Bronchial epithelial cell (primary cell): ENCODE measurements at regions not wholly inside any gene's neighbourhood (a gene's known extent, or its start where the extent isn't known, plus 50 kb on each side); places are given as distances from the start of the nearest gene placed in this dataset.
A peak's percentile ranks its signal among the peaks of the same experiment; 100 is the strongest.
"Not testable (repeated sequence)": the region's sequence is repeated elsewhere in the genome, so short reads cannot be mapped to it uniquely, and the experiment has no call there.

Experiments
- DNase-seq: peaks from one replicate; pipeline ENCODE4 v3.0.0-alpha.2; 2010; ENCODE audit warnings: low read depth
- FAIRE-seq: peaks from 2 replicates; lab custom pipeline; 2011; peaks lifted over from hg19 to GRCh38; lab: Jason Lieb, UNC
- H3K27me3 ChIP-seq: 2 replicates; pipeline ENCODE4 v1.5.1; 2011; ENCODE audit warnings: low read length; ENCODE audit not compliant: control insufficient read depth, insufficient read depth
- H3K36me3 ChIP-seq: 2 replicates; pipeline ENCODE4 v1.5.1; 2011; ENCODE audit warnings: low read length; ENCODE audit not compliant: control insufficient read depth, insufficient read depth
- H3K4me3 ChIP-seq: 2 replicates; pipeline ENCODE4 v1.5.1; 2011; ENCODE audit warnings: mild to moderate bottlenecking, low read depth, low read length, control low read depth
- TF ChIP-seq, protein P1 (sequence below): IDR thresholded peaks from 2 replicates; pipeline ENCODE4 v1.5.1; 2011; ENCODE audit warnings: mild to moderate bottlenecking, moderate library complexity, low read length, control low read depth, inconsistent platforms; ENCODE audit not compliant: insufficient read depth, severe bottlenecking

DNA sequence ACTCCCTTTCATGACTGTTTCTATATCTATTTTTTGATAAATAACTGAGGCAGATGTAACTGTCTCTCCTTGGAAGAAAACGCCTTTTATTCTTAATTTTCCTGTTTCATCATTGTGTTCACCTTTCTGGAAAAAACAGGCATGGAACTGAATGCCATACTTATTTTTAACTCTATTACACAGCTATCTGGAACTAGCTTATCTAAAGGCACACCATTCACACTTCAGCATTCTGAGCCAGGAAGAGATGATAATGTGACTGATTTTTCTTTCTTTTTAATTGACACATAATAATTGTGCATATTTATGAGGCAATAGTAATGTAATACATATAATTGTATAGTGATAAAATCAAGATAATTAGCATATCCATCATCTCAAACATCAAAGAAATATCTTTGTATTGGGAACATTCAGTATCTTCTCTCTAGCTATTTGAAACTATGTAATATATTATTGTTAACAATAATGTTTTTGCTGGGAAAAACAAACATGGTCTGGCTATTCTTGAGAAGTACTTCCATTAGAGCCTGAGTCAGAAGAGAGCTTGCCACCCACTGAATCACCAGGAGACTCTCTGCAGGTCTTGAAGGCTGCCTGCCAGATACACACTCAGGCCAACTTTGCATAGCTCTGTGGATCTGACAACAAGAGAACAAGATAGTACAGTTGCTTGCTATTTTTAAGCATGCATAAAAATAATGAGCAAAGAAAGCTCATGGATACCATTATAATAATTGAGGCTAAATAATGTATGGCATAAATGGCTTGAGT is 501.0 kb upstream of the EDIL3 start:
- H3K4me3 ChIP-seq: no peak overlapping the region
- TF ChIP-seq, protein P1, sequence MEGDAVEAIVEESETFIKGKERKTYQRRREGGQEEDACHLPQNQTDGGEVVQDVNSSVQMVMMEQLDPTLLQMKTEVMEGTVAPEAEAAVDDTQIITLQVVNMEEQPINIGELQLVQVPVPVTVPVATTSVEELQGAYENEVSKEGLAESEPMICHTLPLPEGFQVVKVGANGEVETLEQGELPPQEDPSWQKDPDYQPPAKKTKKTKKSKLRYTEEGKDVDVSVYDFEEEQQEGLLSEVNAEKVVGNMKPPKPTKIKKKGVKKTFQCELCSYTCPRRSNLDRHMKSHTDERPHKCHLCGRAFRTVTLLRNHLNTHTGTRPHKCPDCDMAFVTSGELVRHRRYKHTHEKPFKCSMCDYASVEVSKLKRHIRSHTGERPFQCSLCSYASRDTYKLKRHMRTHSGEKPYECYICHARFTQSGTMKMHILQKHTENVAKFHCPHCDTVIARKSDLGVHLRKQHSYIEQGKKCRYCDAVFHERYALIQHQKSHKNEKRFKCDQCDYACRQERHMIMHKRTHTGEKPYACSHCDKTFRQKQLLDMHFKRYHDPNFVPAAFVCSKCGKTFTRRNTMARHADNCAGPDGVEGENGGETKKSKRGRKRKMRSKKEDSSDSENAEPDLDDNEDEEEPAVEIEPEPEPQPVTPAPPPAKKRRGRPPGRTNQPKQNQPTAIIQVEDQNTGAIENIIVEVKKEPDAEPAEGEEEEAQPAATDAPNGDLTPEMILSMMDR: no peak
- DNase-seq (peak; percentile 49), FAIRE-seq (no peak)
- no peaks in the 10 kb centered on the region for H3K36me3 ChIP-seq
- H3K27me3 ChIP-seq: no peaks in the 10 kb centered on the region

DNA sequence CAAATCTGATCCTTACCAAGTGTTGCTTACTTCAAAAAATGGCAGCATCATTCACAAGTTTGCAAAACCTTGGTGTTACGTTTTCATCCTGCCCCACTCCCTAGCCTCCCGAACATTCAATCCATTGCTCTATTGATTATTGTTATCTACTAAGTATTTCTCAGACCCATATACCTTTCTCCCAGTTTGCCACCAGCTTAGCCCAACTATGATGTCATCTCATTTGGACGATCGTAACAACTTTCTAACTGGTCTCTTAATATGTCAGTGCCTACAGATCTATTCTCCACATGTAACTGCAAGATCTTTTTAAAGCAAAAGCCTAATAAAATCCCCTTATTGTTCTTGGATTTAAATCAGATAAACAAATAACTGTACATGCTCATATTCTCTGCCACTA is 497.1 kb upstream of the EDIL3 start:
- no peaks in the 10 kb centered on the region for H3K36me3 ChIP-seq
- TF ChIP-seq, protein P1: no peak
- DNase-seq: no peak
- H3K27me3 ChIP-seq: no peaks in the 10 kb centered on the region
- no peak overlapping the region for H3K4me3 ChIP-seq
- FAIRE-seq: no peak

DNA sequence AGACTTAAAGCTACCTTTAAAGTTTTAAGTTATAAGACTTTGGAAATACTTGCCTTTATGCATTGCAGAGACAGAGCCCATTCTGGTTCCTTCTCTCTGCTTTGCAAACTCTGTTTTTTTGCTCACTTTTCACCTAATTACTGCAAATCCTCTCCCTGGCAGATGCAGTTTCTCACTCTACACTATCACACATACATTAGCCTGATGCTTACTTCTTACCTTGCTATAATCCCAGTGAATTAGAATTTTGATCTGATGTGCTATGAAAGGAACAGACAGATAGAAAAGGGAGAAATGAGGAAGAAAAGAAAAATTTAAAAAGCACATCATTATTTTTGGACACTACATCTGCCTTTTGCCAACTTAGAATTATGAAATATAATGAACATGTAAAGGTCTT is 489.5 kb upstream of the EDIL3 start:
- TF ChIP-seq, protein P1: no peak
- no peak for FAIRE-seq

DNA sequence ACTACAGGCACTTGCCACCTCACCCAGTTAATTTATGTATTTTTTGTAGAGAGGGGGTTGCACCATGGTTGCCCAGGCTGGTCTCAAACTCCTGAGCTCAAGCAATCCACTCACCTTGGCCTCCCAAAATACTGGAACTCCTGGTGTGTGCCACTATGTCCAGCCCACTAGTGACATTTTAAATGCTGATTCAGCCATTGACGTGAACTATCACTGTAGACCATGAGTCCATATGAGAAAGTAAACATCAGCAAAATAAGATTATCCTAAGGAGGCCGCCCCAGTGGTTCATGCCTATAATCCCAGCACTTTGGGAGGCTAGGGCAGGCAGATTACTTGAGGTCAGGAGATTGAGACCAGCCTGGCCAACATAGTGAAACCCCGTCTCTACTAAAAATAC is 488.1 kb upstream of the EDIL3 start:
- no peaks in the 10 kb centered on the region for H3K36me3 ChIP-seq
- no peaks in the 10 kb centered on the region for H3K27me3 ChIP-seq
- no peak overlapping the region for H3K4me3 ChIP-seq
- TF ChIP-seq, protein P1: no peak
- FAIRE-seq (no peak), DNase-seq (no peak)

More for the DNA sequence above, 489.5 kb upstream of the EDIL3 start:
- DNase-seq: no peak
- H3K4me3 ChIP-seq: no peak overlapping the region
- H3K36me3 ChIP-seq: no peaks in the 10 kb centered on the region
- no peaks in the 10 kb centered on the region for H3K27me3 ChIP-seq

DNA sequence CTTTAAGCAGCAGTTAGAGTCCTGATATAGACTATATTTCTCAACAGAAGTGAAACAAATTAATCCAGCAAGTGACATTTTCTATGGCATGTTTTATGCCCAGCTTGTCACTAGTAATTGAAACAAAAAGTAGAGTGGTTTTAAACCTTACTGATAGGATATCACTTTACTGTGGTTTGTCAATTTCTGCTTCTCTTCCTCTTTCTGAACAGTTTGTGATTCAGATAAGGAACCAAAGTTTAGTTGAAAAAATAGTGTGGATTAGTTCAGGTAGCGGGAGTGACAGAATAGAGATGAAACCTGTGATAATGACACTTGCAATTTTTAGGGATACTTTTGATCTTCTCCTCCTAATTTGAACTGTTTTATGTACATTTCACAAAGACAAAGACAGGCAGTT is 485.7 kb upstream of the EDIL3 start:
- H3K4me3 ChIP-seq: no peak overlapping the region
- no peak for FAIRE-seq
- TF ChIP-seq, protein P1: no peak

DNA sequence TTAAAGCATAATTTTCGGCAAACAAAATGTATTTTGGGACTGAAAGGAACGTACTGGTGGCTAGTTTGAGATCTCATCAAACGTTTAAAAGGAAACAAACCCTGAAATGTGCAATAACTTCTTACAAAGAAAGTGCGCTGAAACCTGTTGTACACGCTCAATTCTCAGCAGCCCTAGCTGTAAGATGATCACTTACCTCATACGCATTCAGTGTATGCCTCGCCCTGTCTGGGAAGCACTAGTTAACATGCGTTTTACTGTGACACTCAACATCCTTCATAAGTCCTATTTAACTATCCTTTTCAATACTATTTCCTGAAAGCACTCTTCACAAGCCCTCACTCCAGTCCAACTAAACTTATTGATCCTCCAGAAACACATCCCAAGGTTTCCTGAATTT is 485.0 kb upstream of the EDIL3 start:
- TF ChIP-seq, protein P1: no peak
- Histone ChIP-seq H3K36me3 (no peaks in the 10 kb centered on the region), H3K27me3 (no peaks in the 10 kb centered on the region), H3K4me3 (no peak overlapping the region)
- FAIRE-seq (no peak), DNase-seq (no peak)

More for the DNA sequence above, 485.7 kb upstream of the EDIL3 start:
- no peak for DNase-seq
- no peaks in the 10 kb centered on the region for H3K36me3 ChIP-seq
- H3K27me3 ChIP-seq: no peaks in the 10 kb centered on the region

DNA sequence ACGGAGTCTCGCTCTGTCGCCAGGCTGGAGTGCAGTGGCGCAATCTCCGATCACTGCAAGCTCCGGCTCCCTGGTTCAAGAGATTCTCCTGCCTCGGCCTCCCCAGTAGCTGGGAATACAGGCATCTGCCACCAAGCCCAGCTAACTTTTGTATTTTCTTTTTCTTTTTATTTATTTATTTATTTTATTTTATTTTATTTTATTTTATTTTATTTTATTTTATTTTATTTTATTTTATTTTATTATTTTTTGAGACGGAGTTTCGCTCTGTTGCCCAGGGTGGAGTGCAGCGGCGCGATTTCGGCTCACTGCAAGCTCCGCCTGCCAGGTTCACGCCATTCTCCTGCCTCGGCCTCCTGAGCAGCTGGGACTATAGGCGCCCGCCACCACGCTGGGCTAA is 479.3 kb upstream of the EDIL3 start:
- DNase-seq, FAIRE-seq, H3K36me3 ChIP-seq: not testable (repeated sequence)

More for the DNA sequence above, 479.3 kb upstream of the EDIL3 start:
- H3K4me3 ChIP-seq, H3K27me3 ChIP-seq: not testable (repeated sequence)
